GM12878 (cell line): ENCODE measurements at regions not wholly inside any gene's neighbourhood (a gene's known extent, or its start where the extent isn't known, plus 50 kb on each side); places are given as distances from the start of the nearest gene placed in this dataset.
"Not testable (repeated sequence)": the region's sequence is repeated elsewhere in the genome, so short reads cannot be mapped to it uniquely, and the experiment has no call there.

Experiments
- ATAC-seq: fragments of 200-7000 bp; cut with Tn5 transposase; 3 replicates; pipeline ENCODE4 v1.9.1; 2020; ENCODE audit warnings: mild to moderate bottlenecking, moderate library complexity
- BruUV-seq: library from RNA; stranded (reverse); fragments of 400-500 nt; replicated peaks from 2 replicates; lab custom pipeline; 2021; lab: Mats Ljungman, UMichigan
- CTCF ChIA-PET: fragments of 300-600 bp; sonication (Branson Sonifier 250); formaldehyde crosslinking; extraction: SDS; loops from one replicate; lab custom pipeline; 2021; ENCODE audit warnings: inconsistent platforms; lab: Yijun Ruan, JAX
- POLR2A ChIA-PET: fragments of 350-600 bp; formaldehyde crosslinking; extraction: SDS; loops from one replicate; lab custom pipeline; 2021; ENCODE audit warnings: inconsistent platforms; lab: Charles Lee
- RAD21 ChIA-PET: fragments of 300-600 bp; sonication (Branson Sonifier 250); formaldehyde crosslinking; loops from one replicate; lab custom pipeline; 2023; ENCODE audit warnings: antibody characterized with exemption; ENCODE audit not compliant: unreplicated experiment; lab: Charles Lee
- SMC1A ChIA-PET: fragments of 300-600 bp; sonication (Branson Sonifier 250); formaldehyde crosslinking; loops from one replicate; lab custom pipeline; 2023; ENCODE audit not compliant: unreplicated experiment, uncharacterized antibody; lab: Charles Lee
- DNase-seq: peaks from one replicate; pipeline ENCODE4 v3.0.0-alpha.2; 2011; ENCODE audit warnings: low read depth, low spot score
- FAIRE-seq: peaks from 3 replicates; lab custom pipeline; 2011; peaks lifted over from hg19 to GRCh38; lab: Jason Lieb, UNC
- H2AFZ ChIP-seq: 2 replicates; pipeline ENCODE4 v1.6.0; 2011; ENCODE audit warnings: low read depth, low read length, control low read depth; ENCODE audit not compliant: control insufficient read depth
- H3K27ac ChIP-seq: 2 replicates; pipeline ENCODE4 v1.5.1; 2011; ENCODE audit warnings: control low read depth; ENCODE audit not compliant: control insufficient read depth, insufficient read depth
- H3K27me3 ChIP-seq, 2 experiments: replicated peaks in 1 of 2; 2 replicates each; pipeline versions ENCODE4 v1.6.0 to v1.6.1; 2011; ENCODE audit warnings: low read length in 1 of 2; ENCODE audit not compliant: control insufficient read depth in 2 of 2, insufficient read depth in 2 of 2
- H3K36me3 ChIP-seq, 2 experiments: 2 replicates each; pipeline ENCODE4 v1.5.1; 2011; ENCODE audit warnings: low read length in 1 of 2; ENCODE audit not compliant: control insufficient read depth in 2 of 2, insufficient read depth in 2 of 2
- H3K4me1 ChIP-seq: 2 replicates; pipeline ENCODE4 v1.6.1; 2011; ENCODE audit warnings: mild to moderate bottlenecking, low read length, moderate library complexity, mixed read lengths; ENCODE audit not compliant: control insufficient read depth, insufficient read depth
- H3K4me2 ChIP-seq: 2 replicates; pipeline ENCODE4 v1.6.0; 2011; ENCODE audit warnings: control low read depth; ENCODE audit not compliant: control insufficient read depth, insufficient read depth
- H3K4me3 ChIP-seq: fragments of 200-600 bp; sonication (generic); 2 replicates; pipeline ENCODE4 v1.5.1; 2016
- H3K79me2 ChIP-seq: 2 replicates; pipeline ENCODE4 v1.6.0; 2011; ENCODE audit warnings: low read length; ENCODE audit not compliant: control insufficient read depth, insufficient read depth
- H3K9ac ChIP-seq: 2 replicates; pipeline ENCODE4 v1.8.0; 2011; ENCODE audit warnings: low read length, control low read depth, mixed read lengths; ENCODE audit not compliant: control insufficient read depth, insufficient read depth
- H3K9me3 ChIP-seq: replicated peaks from 3 replicates; pipeline ENCODE4 v1.5.1; 2011; ENCODE audit warnings: mild to moderate bottlenecking, low read length; ENCODE audit not compliant: control insufficient read depth, insufficient read depth
- H4K20me1 ChIP-seq: 2 replicates; pipeline ENCODE4 v1.6.0; 2011; ENCODE audit not compliant: control insufficient read depth, insufficient read depth
- MEF2A ChIP-seq: IDR thresholded peaks from 2 replicates; pipeline ENCODE4 v1.6.1; 2011; ENCODE audit warnings: low read depth, mild to moderate bottlenecking, low read length, moderate library complexity; ENCODE audit not compliant: insufficient read depth
- SMAD1 ChIP-seq: fragments of 450-650 bp; IDR thresholded peaks from 2 replicates; pipeline ENCODE4 v1.6.1; 2018; ENCODE audit warnings: mild to moderate bottlenecking, low read depth; ENCODE audit not compliant: partially characterized antibody
- SMAD5 ChIP-seq: IDR thresholded peaks from 2 replicates; pipeline ENCODE4 v1.6.1; 2016; ENCODE audit warnings: antibody characterized with exemption, low read depth
- SUPT20H ChIP-seq: IDR thresholded peaks from 2 replicates; pipeline ENCODE4 v1.6.1; 2011; ENCODE audit warnings: low read depth, mild to moderate bottlenecking, low read length, moderate library complexity, borderline replicate concordance; ENCODE audit not compliant: control insufficient read depth
- ZNF384 ChIP-seq: IDR thresholded peaks from 2 replicates; pipeline ENCODE4 v1.6.1; 2012; ENCODE audit warnings: low read depth, mild to moderate bottlenecking, low read length, improper control_type of control experiment, borderline replicate concordance
- WGBS: methylation state at CpG from one replicate; pipeline ENCODE4 v1.1.6; 2016; ENCODE audit warnings: low lambda C conversion rate; ENCODE audit not compliant: insufficient replicate concordance, insufficient coverage; ENCODE audit errors: missing lambda C conversion rate; 5-methylcytosine and 5-hydroxymethylcytosine counted together
- in situ Hi-C: fragments of 300-500 bp; cut with MboI; formaldehyde crosslinking; loops from 9 replicates; pipeline ENCODE4 v1.14.3; 2018; ENCODE audit warnings: mixed read lengths
- intact Hi-C: fragments of 100-400 bp; cut with micrococcal nuclease; formaldehyde crosslinking; loops from one replicate; pipeline ENCODE4 v1.14.2; 2022; ENCODE audit not compliant: unreplicated experiment

- TF ChIP-seq ZNF384 (no peak), MEF2A (no peak), SMAD1 (no peak), SUPT20H (no peak), SMAD5 (no peak)
Measured at GRCh38 chr21:27885296-27885711, 918.4 kb upstream of the ADAMTS5 start (continued).

GRCh38 chr21:27881331-27881730 lies 914.4 kb upstream of the ADAMTS5 start:
- H2AFZ ChIP-seq, FAIRE-seq, in situ Hi-C loops, intact Hi-C loops, H3K4me1 ChIP-seq, H3K79me2 ChIP-seq, H3K27me3 ChIP-seq, H3K4me3 ChIP-seq, H3K9me3 ChIP-seq, SMC1A ChIA-PET, H3K4me2 ChIP-seq, POLR2A ChIA-PET, H3K27ac ChIP-seq, CTCF ChIA-PET, H3K9ac ChIP-seq, H4K20me1 ChIP-seq, DNase-seq, RAD21 ChIA-PET, H3K36me3 ChIP-seq, BruUV-seq, ATAC-seq: not testable (repeated sequence)
- 14% methylated on average over 3 of the region's 3 CpGs for WGBS

GRCh38 chr21:27872411-27872810 lies 905.5 kb upstream of the ADAMTS5 start:
- intact Hi-C loops, POLR2A ChIA-PET, BruUV-seq, H3K79me2 ChIP-seq, ATAC-seq, SMC1A ChIA-PET, H4K20me1 ChIP-seq, FAIRE-seq, H3K27me3 ChIP-seq, RAD21 ChIA-PET, H2AFZ ChIP-seq, H3K4me3 ChIP-seq, H3K4me1 ChIP-seq, H3K9me3 ChIP-seq, H3K4me2 ChIP-seq, H3K27ac ChIP-seq, DNase-seq, CTCF ChIA-PET, H3K9ac ChIP-seq, H3K36me3 ChIP-seq, in situ Hi-C loops: not testable (repeated sequence)
- 5% methylated on average over 2 of the region's 2 CpGs for WGBS

GRCh38 chr21:27870755-27871154 lies 903.9 kb upstream of the ADAMTS5 start:
- H3K4me2 ChIP-seq, RAD21 ChIA-PET, ATAC-seq, DNase-seq, CTCF ChIA-PET, H4K20me1 ChIP-seq, SMC1A ChIA-PET, H3K4me1 ChIP-seq, BruUV-seq, H3K27me3 ChIP-seq, H3K27ac ChIP-seq, H3K9me3 ChIP-seq, POLR2A ChIA-PET, H3K36me3 ChIP-seq, intact Hi-C loops, H2AFZ ChIP-seq, in situ Hi-C loops, H3K9ac ChIP-seq, H3K79me2 ChIP-seq, H3K4me3 ChIP-seq, FAIRE-seq: not testable (repeated sequence)
